HFFc6 (cell line): ENCODE measurements at regions not wholly inside any gene's neighbourhood (a gene's known extent, or its start where the extent isn't known, plus 50 kb on each side); places are given as distances from the start of the nearest gene placed in this dataset.

Experiments used
- DNase-seq: peaks from one replicate; pipeline ENCODE4 v3.0.0-alpha.2; 2018
- H3K27ac Mint-ChIP-seq: 2 replicates; pipeline ENCODE4 v1.8.0; 2020; ENCODE audit warnings: mild to moderate bottlenecking, mixed read lengths
- H3K27me3 Mint-ChIP-seq: 2 replicates; pipeline ENCODE4 v1.8.0; 2021; ENCODE audit warnings: mild to moderate bottlenecking, moderate library complexity, mixed read lengths; ENCODE audit not compliant: insufficient read depth
- H3K36me3 Mint-ChIP-seq: 2 replicates; pipeline ENCODE4 v1.8.0; 2021; ENCODE audit warnings: low read depth, mixed read lengths
- H3K4me1 Mint-ChIP-seq: 2 replicates; pipeline ENCODE4 v1.8.0; 2020; ENCODE audit warnings: low read depth, mixed read lengths
- H3K4me3 Mint-ChIP-seq: 2 replicates; pipeline ENCODE4 v1.8.0; 2020; ENCODE audit warnings: mild to moderate bottlenecking, moderate library complexity, mixed read lengths
- H3K9me3 Mint-ChIP-seq: 2 replicates; pipeline ENCODE4 v1.8.0; 2020; ENCODE audit warnings: mild to moderate bottlenecking, mixed read lengths
- CTCF ChIP-seq: fragments of 200-600 bp; sonication (generic); IDR thresholded peaks from 2 replicates; pipeline ENCODE4 v1.5.0; 2021; ENCODE audit warnings: antibody characterized with exemption, mild to moderate bottlenecking

GRCh38 chr3:165389064-165389463 is 192.9 kb upstream of the SLITRK3 start:
- Mint-ChIP-seq H3K27me3 (no peaks in the 10 kb centered on the region), H3K4me1 (no peaks in the 10 kb centered on the region), H3K4me3 (no peak overlapping the region), H3K27ac (no peak overlapping the region), H3K36me3 (no peaks in the 10 kb centered on the region), H3K9me3 (peaks cover 40% of the 10 kb centered on the region)
- no peak for TF ChIP-seq CTCF
- no peak for DNase-seq

GRCh38 chr3:165383381-165383780 is 187.2 kb upstream of the SLITRK3 start:
- Mint-ChIP-seq H3K27me3 (no peaks in the 10 kb centered on the region), H3K4me3 (no peak overlapping the region), H3K27ac (no peak overlapping the region), H3K9me3 (peaks cover 46% of the 10 kb centered on the region), H3K4me1 (no peaks in the 10 kb centered on the region), H3K36me3 (no peaks in the 10 kb centered on the region; the same call in 1 of the 2 replicates)
- no peak for DNase-seq
- no peak for TF ChIP-seq CTCF

GRCh38 chr3:165382672-165383071 is 186.5 kb upstream of the SLITRK3 start:
- Mint-ChIP-seq H3K27ac (no peak overlapping the region), H3K36me3 (no peaks in the 10 kb centered on the region; the same call in 1 of the 2 replicates), H3K4me1 (no peaks in the 10 kb centered on the region), H3K9me3 (peaks cover 39% of the 10 kb centered on the region), H3K27me3 (no peaks in the 10 kb centered on the region), H3K4me3 (no peak overlapping the region)
- TF ChIP-seq CTCF, result no peak
- DNase-seq, result no peak

GRCh38 chr3:165378761-165379160 is 182.6 kb upstream of the SLITRK3 start:
- Mint-ChIP-seq H3K4me3 (no peak overlapping the region), H3K9me3 (peaks cover 23% of the 10 kb centered on the region), H3K27ac (no peak overlapping the region), H3K27me3 (no peaks in the 10 kb centered on the region), H3K36me3 (no peaks in the 10 kb centered on the region; the same call in 1 of the 2 replicates), H3K4me1 (no peaks in the 10 kb centered on the region)
- no peak for TF ChIP-seq CTCF
- DNase-seq, result no peak

- TF ChIP-seq CTCF, result no peak
- Mint-ChIP-seq H3K27ac (no peak overlapping the region), H3K4me1 (no peaks in the 10 kb centered on the region), H3K9me3 (peaks cover 37% of the 10 kb centered on the region), H3K27me3 (no peaks in the 10 kb centered on the region), H3K4me3 (no peak overlapping the region), H3K36me3 (no peaks in the 10 kb centered on the region)
- no peak for DNase-seq
Observed at GRCh38 chr3:165359005-165359404, 162.8 kb upstream of the SLITRK3 start.

- H3K4me3 Mint-ChIP-seq, result no peak overlapping the region
- peaks cover 35% of the 10 kb centered on the region for H3K9me3 Mint-ChIP-seq
- no peaks in the 10 kb centered on the region for H3K36me3 Mint-ChIP-seq
- H3K4me1 Mint-ChIP-seq, result no peaks in the 10 kb centered on the region
- TF ChIP-seq CTCF, result no peak
- no peak overlapping the region for H3K27ac Mint-ChIP-seq
- H3K27me3 Mint-ChIP-seq, result no peaks in the 10 kb centered on the region
- DNase-seq, result no peak
Observed at GRCh38 chr3:165355316-165355715, 159.1 kb upstream of the SLITRK3 start.
